ENCODE measurements at regions not wholly inside any gene's neighbourhood (a gene's known extent, or its start where the extent isn't known, plus 50 kb on each side); places are given as distances from the start of the nearest gene placed in this dataset.

DNA sequence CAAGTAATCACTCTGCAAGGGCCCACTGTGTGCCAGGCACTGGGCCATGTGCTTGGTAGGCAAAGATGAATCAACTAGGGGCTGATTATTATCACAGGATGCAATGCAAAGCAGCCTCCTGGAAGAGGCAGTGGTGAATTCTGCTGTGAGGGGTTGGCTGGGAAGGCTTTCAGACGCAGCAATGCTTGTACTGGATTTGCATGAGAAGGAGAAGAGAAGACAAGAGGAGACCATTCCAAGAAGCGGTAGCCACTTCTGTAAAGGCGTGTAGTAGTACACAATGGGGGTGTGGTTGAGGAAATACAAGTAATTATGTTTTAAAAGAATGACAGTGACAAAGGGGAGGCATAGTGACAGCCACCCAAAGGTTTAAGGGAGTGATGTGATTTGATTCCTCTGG is 502.7 kb downstream of the PLCL1 start:
- TF ChIP-seq POLR2A (IDR thresholded peaks at IDR 0.05; ENCODE audit: low read length) (no peak), GATA1 (IDR thresholded peaks at IDR 0.05; ENCODE audit: low read depth, low read length) (no peak)
